ENCODE measurements at regions not wholly inside any gene's neighbourhood (a gene's known extent, or its start where the extent isn't known, plus 50 kb on each side); places are given as distances from the start of the nearest gene placed in this dataset.
A peak's percentile ranks its signal among the peaks of the same experiment; 100 is the strongest.

DNA sequence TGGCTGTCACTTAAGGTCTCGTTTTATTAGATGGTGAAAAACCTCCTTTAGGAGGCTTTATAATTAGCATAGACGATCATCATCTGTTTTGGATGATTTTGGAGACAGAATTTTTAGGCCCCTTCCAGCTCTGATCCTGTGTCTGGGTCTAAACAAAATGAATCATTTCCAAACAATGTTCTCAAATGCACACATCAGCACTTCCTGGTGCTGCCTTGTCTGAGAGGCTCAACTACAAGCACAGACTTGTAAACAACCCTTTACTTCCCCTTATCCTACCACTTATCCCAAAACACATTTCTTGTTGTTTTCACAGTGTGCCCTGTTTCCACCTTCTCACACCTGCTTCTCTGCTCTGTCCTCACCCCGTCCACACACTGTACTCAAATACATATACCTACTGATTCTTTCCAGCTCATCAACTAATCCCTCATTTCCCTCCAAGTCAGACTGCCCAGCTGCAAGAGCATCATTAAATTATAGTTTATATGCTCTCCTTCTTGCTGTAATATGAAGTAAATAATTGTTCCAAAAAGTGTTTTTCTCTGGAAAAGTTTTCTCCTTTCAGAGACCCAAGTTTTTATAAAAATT is 71.2 kb upstream of the COL3A1 start:
- DNase-seq (ENCODE audit: low read depth): peak; percentile 82
- H3K4me3 ChIP-seq (ENCODE audit: low read length): no peak overlapping the region
- TF ChIP-seq, protein P1, sequence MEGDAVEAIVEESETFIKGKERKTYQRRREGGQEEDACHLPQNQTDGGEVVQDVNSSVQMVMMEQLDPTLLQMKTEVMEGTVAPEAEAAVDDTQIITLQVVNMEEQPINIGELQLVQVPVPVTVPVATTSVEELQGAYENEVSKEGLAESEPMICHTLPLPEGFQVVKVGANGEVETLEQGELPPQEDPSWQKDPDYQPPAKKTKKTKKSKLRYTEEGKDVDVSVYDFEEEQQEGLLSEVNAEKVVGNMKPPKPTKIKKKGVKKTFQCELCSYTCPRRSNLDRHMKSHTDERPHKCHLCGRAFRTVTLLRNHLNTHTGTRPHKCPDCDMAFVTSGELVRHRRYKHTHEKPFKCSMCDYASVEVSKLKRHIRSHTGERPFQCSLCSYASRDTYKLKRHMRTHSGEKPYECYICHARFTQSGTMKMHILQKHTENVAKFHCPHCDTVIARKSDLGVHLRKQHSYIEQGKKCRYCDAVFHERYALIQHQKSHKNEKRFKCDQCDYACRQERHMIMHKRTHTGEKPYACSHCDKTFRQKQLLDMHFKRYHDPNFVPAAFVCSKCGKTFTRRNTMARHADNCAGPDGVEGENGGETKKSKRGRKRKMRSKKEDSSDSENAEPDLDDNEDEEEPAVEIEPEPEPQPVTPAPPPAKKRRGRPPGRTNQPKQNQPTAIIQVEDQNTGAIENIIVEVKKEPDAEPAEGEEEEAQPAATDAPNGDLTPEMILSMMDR (IDR thresholded peaks at IDR 0.05; ENCODE audit: insufficient read depth, low read depth, low read length, missing control alignments): no peak

DNA sequence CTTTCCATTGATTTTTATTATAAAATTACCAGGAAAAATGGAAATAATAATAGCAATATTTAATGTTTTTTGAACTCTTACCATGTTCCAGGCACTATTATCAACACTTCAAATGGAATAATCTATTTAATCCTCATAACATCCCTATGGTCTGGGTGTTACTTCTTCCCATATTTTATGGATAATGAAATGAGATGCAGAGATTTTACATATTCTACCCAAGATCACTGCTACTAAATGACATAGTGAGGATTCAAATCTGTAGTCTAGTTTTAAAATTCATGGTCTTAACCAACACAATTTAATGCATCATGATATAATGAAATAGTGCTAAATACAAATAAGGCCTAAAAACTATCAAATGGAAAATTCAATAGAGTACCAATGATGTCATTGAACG is 70.4 kb upstream of the COL3A1 start:
- DNase-seq (ENCODE audit: low read depth): no peak
- H3K4me3 ChIP-seq (ENCODE audit: low read length): no peak overlapping the region
- TF ChIP-seq, protein P1 (IDR thresholded peaks at IDR 0.05; ENCODE audit: insufficient read depth, low read depth, low read length, missing control alignments): no peak

DNA sequence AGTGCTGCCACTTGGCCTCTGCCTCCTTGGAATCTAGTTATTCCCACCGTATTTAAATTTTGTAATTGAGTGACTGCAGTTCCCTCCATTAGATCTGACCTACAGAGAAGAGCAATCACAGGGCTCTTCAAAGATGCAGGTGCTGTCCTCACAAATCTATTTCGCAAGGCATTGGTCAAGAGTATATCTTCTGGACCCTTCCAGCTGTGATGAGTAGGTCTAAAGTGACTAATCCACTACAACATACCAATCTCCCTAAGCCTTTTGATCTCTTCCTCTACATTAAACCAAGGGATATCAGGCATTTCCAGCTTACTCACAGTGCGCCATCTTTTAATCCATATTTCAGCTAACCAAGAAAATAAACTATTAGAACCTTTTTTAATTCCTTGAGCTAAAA is 65.1 kb upstream of the COL3A1 start:
- peak; percentile 58 for DNase-seq (ENCODE audit: low read depth)
- TF ChIP-seq, protein P1 (IDR thresholded peaks at IDR 0.05; ENCODE audit: insufficient read depth, low read depth, low read length, missing control alignments): no peak
- no peak overlapping the region for H3K4me3 ChIP-seq (ENCODE audit: low read length)

DNA sequence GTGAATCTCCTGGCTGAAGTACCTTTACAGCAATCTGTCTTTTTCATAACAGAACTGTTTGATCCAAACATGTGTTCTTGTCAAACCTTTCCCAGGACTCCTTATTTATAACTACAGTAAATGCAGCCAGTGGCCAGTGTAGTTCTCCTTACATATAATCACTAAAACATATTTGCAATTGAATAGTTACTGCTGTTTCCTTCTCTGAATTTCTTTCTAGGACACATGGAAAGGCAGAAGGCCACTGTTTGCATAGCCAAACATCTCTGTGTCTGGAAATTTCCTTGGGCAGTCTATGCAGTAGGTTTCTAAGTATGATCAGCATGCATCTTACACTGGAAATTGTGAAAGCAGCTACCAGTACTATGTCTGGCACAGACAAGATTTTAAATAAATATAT is 57.4 kb upstream of the COL3A1 start:
- no peak overlapping the region for H3K4me3 ChIP-seq (ENCODE audit: low read length)
- no peak for DNase-seq (ENCODE audit: low read depth)
- TF ChIP-seq, protein P1 (IDR thresholded peaks at IDR 0.05; ENCODE audit: insufficient read depth, low read depth, low read length, missing control alignments): no peak

DNA sequence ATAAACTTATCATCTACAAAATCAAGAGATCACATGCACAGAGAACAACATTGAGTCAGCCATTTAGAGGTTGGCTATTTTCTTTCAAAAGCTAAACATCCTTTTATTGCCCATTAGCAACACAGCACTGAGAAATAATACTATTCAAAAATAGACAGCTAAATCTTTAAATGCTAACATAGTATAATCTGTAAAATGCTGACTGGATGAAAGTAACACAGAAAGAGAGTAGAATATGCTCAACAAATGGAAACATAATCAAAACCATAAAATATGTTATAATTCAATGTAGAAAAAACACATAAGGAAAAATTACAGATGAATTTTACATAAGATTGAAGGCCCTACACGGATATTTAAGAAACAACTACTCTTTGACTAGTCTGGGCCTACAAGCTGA is 56.5 kb upstream of the COL3A1 start:
- H3K4me3 ChIP-seq (ENCODE audit: low read length): no peak overlapping the region
- TF ChIP-seq, protein P1 (IDR thresholded peaks at IDR 0.05; ENCODE audit: insufficient read depth, low read depth, low read length, missing control alignments): no peak
- no peak for DNase-seq (ENCODE audit: low read depth)

DNA sequence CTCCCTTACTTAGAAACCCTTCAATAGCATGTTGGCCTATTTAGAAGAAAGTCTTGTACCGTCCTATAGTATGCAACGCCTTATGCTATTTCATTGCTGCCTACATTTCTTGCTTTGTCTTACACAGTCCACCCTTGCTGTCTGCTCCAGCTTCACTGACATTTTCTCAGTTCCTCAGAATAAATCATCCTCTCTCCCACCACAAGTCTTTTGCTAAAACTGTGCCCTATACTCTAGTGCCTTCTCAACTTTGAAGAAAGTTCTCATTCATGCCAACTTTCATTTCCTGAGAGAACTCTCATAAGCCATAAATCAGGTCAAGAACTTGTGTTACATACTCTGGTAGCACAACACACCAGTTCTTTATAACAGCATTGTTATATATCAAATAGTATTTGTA is 54.3 kb upstream of the COL3A1 start:
- no peak overlapping the region for H3K4me3 ChIP-seq (ENCODE audit: low read length)
- TF ChIP-seq, protein P1 (IDR thresholded peaks at IDR 0.05; ENCODE audit: insufficient read depth, low read depth, low read length, missing control alignments): no peak
- DNase-seq (ENCODE audit: low read depth): no peak

DNA sequence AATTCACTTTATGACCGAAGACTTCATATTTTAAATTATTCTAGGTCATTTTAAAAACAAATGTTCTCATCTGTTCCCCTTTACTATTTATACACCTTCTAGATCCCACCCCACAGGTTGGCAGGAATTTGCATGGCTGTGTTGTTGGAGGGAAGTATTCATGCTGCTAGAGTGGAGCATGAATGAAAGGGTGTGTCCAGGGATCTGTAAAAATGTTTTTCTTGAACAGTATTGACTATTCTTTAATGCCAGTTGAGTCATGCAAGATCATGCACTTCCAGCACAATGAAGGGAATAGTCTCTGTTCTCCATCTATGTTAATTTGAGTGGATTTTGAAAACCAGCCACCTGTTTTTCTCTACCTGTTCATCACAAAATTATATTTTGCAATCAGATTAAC is 52.0 kb upstream of the COL3A1 start:
- no peak overlapping the region for H3K4me3 ChIP-seq (ENCODE audit: low read length)
- TF ChIP-seq, protein P1 (IDR thresholded peaks at IDR 0.05; ENCODE audit: insufficient read depth, low read depth, low read length, missing control alignments): no peak
- DNase-seq (ENCODE audit: low read depth): peak; percentile 24

All from epithelial cell of esophagus (primary cell).